ENCODE measurements at regions not wholly inside any gene's neighbourhood (a gene's known extent, or its start where the extent isn't known, plus 50 kb on each side); places are given as distances from the start of the nearest gene placed in this dataset.

DNA sequence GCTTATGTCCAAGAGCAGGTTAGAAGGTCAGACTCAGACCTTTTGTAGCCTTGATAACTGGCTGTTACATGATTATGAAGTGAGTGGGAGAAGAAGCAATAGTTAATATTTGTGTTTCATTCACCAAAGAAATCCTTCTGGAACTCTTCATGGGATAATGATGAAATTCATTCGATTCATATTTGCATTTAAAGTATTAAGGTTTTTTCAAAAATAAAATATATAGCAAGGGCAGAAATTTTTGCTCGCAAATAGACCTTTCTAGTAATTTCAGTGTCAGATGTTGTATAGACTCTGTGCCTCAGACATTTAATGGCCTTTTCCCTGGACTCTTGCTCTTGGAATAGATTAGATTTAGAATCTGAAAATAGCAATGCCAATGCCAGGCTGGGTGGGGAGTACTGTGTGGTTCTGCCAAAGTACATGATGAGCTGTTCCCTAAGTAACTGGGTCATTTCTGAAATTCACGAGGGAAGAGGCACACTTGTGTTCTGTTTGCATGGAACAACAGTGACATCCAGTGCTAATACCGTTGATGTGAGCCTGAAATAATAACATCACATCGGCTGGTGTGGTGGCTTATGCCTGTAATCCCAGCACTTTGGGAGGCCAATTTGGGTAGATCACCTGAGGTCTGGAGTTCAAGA lies 119.2 kb downstream of the MBL2 start:
- DNase-seq: no peak

DNA sequence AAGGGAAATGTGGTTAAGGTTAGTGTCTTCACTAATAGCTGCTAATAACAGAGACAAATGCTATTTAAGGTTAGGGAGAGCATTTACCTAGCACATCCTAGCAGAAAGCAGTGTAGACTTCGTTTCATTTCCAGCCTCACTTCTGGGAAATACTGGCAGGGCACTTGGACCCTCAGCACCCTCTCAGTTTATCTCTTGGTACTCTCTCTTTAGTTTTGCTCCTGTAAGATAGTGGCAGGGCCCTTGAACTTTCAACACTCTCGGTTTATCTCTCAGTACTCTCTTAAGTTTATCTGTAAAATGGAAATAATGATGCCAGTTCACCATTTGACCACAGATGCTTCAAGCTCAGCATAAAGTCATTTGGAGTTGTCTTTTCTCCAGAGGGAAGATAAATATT lies 118.4 kb downstream of the MBL2 start:
- no peak for DNase-seq

DNA sequence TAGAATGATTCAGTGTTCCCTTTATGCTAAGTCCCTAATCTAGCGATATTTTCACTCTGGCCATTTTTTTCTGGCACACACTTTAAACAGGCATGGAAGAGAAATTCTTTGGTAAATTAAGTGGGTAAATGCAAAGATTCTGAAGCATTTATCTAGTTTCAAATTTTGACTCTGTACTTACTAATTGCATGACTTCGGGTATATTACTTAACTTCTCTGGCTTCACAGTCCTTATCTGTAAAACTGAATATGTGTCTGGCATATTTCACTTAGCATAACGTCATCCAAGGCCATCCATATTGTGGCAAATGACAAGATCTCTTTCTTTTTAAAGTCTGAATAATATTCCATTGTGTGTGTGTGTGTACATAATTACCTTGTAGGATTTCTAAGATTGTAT lies 114.5 kb downstream of the MBL2 start:
- DNase-seq: no peak

DNA sequence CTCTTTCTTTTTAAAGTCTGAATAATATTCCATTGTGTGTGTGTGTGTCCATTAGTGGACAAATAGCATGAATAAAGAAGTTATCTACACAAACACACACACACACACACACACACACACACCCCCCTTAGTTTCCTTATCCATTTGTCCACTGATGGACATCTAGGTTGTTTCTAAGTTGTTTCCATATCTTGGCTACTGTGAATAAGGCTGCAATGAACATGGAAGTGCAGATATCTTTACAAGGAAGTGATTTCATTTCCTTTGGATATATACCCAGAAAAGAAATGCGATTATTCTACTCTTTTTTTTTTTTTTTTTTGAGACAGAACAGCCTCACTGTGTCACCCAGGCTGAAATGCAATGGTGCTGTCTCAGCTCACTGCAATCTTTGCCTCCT lies 113.5 kb downstream of the MBL2 start:
- DNase-seq: no peak

DNA sequence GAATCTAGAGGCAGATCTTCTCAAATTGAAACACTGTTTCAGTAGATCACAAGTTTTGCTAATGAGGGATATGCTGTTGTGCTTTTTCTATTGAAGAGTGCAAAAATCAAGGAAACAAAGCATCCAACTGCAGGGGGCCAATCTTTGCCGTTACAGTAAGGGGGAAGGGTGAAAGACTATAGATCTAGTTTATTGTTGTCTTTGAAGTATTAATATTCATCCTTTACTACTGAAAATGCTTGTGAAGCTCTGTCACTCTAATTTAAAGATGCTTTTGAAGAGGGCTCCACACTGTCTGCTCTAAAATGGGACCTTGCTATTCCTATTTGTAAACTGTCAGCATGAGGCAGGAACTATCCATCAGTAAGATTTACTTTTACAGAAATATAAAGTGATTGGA lies 110.3 kb downstream of the MBL2 start:
- DNase-seq: no peak

DNA sequence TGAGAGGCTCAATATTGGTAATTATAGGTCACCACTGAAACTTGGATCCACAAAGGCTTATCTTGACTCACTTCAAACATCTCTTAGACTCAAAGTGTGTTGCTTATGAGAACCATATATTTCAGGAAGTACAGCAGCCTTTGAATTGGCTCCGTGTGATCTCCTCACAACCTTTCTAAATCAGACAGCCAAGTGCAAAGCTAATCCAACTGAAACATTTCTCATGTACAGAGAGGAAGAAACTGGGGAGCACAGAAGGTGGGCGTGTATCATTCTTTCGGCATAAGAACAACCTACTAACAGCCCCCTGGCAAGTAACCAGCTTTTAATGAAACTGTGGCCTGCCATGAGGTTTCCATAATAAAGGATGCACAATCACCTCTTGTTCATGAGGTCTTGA lies 109.4 kb downstream of the MBL2 start:
- DNase-seq: no peak

DNA sequence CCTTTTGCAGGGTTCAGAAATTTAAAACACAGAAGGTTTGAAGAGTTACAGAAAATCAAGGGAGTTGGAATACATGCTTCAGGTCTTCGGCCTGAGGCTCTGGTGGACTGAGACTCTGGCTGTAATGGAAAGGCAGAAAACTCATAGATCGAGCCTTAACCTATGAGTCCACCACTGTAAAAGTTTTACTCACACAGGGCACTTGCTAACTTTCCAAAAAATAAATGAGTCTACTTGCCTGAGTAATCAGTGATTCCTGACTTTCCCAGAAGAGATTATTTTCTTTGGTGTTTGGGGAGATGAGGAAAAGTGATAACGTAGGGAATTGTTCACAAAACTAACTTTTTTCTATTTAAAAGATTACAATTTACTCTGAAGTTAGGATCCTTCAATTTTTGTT lies 108.0 kb downstream of the MBL2 start:
- DNase-seq: no peak

DNA sequence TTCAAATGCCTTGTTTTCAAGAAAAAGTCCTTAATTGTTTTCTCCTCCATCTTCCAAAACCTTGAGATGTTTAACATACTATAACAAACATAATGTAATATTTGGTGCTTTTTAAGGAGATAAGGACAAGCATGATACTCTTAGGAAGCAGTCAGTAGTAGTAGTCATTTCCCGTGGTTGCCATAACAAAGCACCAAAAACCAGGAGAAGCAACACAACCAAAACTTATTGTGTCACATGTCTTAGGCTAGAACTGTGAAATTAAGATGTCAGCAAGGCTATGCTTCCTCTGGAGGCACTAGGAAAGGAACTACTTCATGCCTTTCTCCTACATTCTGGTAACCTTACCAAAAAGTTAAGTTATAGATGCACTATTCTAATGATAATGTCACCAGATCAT lies 106.8 kb downstream of the MBL2 start:
- no peak for DNase-seq

DNA sequence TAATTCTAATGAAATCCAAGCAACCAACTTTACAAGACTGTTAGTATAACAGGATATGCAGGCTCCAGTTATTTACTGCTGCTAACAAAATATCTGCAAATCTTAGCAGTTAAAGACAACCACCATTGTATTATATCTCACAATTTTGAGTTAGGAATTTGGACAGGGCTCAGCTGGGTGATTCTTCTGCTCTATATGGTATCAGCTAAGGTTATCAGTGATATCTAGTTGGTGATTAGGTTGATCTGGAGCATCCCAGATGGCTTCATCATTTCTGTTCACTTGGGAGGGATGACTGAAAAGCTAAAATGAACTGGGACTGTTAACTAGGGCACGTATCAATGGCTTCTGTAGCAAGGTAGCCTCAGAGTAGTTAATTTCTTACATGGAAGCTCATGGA lies 105.7 kb downstream of the MBL2 start:
- DNase-seq: no peak

DNA sequence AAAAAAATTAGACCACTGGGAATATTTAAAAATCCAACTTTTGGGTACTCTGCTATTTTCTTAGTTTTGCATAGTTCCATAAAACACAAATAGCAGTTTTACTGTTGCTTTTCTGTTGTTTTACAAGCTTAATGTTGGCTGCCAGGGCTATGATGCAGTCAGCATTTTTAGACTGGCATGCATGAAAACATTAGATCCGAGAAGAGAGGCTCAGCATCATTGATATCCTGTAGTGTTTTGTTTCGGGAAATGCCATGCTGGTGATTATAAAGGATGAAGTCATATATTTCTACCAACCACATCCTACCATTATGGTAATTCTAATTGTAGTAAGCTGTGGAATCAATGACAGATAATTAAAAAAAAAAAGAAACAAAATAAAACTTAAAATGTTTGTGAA lies 104.6 kb downstream of the MBL2 start:
- no peak for DNase-seq

DNA sequence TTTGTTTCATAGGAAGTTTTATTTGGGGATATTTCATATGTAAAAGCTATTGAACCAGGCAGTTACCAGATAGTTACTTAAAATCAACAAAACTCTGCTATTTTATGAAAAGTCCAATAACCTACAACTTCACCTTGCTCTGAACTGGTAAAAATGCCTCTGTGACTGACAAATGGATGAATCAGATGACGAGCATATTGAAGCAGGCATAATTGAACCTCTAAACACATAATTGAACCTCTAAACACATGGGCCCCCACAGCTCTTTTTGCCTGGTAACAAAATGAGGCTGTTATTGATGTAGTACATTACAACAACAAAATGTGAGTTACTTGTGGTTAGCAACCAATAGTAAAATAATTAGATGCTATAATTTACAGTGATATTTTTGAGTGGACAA lies 99.7 kb downstream of the MBL2 start:
- no peak for DNase-seq

DNA sequence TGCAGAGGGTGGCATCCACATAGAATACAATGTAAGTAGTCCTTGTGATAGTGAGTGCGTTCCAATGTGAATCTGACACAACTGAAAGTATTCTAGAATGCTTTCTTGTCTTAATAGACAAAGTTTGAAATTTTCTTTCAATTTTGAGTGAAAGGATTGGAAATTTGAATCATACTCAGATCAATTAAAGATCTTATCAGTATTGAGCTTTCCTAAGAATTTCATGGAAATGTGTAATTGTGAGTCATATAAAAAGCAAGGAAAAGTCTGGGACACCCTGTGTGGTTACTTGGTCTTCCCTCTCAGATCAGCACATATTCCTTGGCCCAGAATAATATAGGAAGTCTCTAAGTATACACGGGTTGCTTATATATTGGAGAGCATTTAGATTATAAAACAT lies 99.1 kb downstream of the MBL2 start:
- DNase-seq: no peak

DNA sequence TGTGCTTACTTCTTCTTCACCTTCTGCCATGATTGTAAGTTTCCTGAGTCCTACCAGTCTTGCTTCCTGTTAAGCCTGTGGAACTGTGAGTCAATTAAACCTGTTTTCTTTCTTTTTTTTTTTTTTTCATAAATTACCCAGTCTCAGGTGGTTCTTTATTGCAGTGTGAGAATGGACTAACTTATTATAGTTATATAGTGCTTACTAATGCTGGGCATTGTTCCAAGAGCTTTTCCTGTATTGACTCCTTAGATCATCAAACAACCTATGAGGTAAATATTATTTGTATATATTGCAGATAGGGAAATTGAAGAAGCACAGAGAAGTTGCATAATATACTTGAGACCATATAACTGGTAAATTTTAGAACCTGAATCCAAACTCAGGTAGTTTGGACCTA lies 98.1 kb downstream of the MBL2 start:
- no peak for DNase-seq

DNA sequence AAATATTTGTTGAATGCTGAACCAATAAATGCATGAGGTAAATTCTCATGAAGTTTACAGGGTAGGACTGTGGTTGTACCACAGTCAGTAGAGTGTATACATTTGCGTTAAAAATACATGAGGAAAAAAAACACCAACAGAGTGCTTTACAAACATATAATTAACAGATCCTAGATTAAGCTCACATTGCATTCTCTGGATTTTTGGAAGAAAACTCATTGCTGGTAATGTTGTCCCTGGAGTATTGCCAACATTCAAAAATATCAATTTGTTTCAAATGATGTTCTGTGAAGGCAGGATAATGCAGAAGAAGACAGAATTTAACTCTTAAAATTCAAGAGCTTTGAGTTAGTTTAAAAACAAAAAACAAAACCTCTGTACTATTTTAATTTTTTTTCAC lies 95.5 kb downstream of the MBL2 start:
- DNase-seq: no peak

DNA sequence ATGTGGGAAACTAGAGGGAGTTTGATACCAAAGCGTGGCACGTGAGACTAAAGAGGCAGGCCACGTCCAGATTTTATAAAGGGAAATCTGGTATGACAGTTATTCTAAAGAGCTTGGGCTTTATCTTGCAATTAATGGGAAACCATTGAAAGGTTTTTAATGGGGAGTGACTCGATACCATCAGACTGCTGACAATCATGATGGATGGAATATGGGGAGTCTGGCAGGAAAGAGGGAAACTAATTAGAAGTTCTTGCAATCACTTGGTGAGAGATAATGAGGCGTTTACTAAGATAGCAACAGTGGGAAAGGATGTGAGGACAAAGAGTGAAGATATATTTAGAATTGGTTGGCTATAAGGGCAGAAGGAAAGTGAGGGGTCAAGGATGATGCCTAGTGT lies 94.0 kb downstream of the MBL2 start:
- DNase-seq: no peak

DNA sequence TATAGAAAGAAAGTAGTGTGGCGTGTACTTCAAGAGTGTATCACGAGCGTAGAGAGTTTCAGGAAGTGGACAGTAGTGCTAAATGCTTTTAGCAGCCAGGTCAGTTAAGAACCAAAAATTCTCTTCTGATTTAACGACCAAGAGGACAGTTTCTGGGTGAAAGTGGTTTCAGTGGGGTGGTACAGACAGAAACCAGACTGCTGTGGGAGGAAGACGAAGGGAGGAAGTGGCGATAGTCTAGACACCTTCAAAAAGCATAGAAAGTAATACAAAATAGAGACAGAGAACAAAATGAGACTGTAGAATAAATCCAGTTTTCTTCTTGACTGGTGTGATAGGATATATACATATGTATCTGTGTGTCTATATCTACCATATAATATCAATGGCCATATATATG lies 93.5 kb downstream of the MBL2 start:
- no peak for DNase-seq

DNA sequence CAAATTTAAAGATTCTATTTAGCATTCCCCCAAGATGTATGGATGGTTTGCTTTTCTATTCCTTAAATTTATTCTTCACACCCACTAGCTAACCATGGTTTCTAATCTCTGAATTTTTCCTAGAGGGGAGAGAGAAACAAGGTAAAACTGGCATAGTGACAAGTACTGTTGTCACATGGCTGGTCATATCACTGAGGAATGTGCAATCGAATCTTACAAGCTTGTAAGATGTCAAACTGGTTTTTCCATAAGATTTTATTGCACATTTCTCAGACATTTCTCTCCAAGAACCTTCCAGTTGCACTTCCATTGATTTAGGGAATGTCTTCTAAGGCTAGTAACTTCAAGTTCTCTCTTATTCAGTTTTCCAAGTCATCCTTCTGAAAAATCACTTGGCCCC lies 89.8 kb downstream of the MBL2 start:
- DNase-seq: no peak

DNA sequence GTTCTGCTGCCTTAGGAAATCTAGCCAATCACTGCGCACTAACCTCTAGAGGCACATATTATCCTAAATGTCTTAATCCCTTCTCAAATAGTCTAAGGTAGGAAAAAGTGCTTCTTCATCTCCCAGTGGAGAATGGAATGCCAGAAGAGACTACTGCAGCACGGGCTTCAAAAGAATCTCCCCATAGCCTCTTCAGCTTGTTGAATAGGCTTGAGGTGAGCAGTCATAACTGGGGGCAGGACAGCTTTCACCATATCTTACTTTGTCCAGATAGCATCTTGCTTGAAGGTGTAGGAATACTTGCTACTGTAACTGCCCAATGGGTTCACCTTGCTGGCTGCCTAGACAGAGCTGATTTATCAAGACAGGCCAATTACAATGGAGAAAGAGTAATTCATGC lies 88.8 kb downstream of the MBL2 start:
- no peak for DNase-seq

DNA sequence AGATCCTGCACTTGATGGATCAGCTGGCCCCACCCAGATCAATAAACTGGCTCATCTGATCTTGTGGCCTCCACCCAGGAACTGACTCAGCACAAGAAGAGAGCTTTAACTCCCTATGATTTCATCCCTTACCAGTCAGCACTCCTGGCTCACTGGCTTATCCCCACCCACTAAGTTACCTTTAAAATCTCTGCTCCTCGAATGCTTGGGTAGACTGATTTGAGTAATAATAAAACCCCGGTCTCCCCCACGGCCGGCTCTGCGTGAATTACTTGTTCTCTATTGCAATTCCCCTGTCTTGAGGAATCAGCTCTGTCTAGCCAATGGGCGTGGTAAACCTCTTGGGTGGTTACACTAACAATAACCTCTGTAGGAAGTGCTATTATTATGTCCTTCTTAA lies 83.7 kb downstream of the MBL2 start:
- DNase-seq: no peak

DNA sequence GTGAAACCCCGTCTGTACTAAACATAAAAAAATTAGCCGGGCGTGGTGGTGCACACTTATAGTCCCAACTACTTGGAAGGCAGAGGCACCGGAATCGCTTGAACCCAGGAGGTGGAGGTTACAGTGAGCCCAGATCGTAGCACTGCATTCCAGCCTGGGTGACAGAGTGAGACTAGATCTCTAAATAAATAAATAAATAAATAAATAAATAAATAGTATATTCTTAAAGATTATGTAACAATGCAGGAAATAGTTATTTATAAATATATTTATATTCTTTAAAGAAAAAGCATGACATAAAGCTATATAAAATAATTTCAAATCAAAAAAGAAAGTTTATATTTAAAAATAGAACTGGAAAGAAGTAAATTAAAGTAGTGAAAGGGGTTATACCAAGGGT lies 76.4 kb downstream of the MBL2 start:
- no peak for DNase-seq

DNA sequence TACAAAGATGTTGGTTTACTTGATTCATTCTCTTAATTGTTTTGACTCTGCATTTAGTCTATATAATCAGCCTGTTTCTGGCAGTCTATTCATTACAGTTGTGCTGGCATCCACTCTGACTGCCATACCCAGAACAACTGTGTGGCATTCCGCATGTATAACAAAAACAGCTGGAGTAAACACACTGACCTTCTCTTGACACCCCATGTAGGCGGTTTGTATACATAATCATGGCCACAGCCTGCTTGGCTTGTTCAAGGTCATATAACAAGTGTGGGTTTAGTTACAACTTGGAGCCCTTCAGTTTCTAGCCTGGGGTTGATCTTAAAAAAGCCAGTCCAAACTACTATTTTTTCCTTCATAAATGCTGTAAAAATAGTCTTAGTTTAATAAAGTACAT lies 70.9 kb downstream of the MBL2 start:
- no peak for DNase-seq

DNA sequence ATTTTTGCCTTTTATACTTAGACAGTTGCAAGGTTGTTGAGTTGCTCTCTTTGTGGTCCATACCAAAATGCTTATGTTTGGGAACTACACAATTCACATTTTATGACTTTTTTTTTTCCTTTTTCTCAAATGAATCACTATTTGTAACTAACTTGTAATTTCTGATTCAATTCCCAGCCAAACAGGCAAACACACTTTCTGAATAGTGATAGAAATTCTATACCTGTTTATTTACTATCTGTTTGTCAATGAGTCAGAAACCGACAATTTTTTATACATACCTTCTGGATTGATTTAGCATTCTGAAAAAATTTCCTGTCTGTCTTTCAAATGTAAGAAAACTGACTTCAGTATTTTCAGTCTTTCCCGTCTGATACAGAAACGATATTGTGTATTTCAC lies 69.1 kb downstream of the MBL2 start:
- no peak for DNase-seq

DNA sequence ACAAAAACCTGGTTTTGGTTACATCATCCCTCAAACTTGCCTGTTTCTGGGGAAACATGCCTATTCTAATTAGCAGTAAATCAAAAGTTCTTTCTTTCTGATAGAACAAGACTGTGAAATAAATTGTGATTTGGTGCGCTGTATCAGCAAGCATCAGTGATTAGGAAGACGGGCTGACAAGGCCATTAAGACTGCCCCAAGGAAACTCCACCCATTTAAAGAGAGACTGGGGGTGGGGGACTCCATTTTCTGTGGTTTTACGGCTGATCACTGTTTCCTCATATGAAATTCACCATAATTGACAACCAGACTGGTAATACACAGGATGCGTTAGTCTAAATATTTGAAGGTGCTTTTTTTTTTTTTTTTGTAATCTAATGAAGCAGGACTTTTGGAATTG lies 68.7 kb downstream of the MBL2 start:
- DNase-seq: no peak

DNA sequence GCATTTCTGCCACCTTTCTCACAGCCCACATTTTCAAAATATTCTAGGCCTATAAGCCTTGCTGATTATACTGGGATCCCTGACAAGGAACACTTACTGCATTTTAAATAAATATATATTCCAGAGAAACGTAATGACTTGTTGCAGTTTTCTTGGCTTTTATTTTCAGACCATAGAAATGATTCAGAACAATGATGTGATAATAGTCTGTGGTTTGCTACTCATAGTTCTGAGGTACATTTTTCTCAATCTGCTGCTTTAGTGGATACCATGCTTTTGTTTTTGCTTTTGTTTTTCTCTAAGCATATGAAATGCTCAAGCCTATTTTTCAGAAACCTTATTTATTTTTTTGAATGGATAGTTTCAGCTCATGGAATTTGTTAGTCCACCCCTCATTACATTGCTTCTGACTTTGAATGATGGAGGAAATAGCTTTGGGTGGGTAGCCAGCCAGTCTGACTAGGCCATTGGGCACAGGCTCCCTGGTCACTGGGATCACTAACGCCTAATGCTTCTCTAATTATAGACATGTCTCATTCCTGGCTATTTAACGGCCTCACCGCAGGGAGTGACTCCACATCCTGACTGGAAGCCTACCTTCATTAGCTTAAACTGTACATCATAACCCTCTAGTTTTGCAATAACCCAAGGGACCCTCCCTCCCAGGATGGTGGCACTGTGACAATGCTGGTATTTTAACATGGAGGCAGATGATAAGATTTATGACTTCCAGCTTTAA lies 66.1 kb downstream of the MBL2 start:
- no peak for DNase-seq
